Activated CD8-positive, alpha-beta T cell treated with anti-CD3 and anti-CD28 coated beads, Interleukin-2, amount 10 ng/mL, durations not matched to agents 7 days and 5 days (primary cell): ENCODE measurements at regions not wholly inside any gene's neighbourhood (a gene's known extent, or its start where the extent isn't known, plus 50 kb on each side); places are given as distances from the start of the nearest gene placed in this dataset.
"Not testable (repeated sequence)": the region's sequence is repeated elsewhere in the genome, so short reads cannot be mapped to it uniquely, and the experiment has no call there.

ENCODE experiments used
- ATAC-seq: fragments of 150-1000 bp; cut with Tn5 transposase; one replicate; pipeline ENCODE4 v1.10.0; 2021; ENCODE audit warnings: moderate library complexity
- CTCF ChIA-PET: fragments of 350-600 bp; sonication (Branson Sonifier 250); formaldehyde crosslinking; loops from one replicate; lab custom pipeline; 2021; ENCODE audit warnings: antibody characterized with exemption; lab: Charles Lee
- POLR2A ChIA-PET: fragments of 350-600 bp; sonication (Branson Sonifier 250); formaldehyde crosslinking; loops from one replicate; lab custom pipeline; 2021; ENCODE audit warnings: antibody characterized with exemption; lab: Charles Lee
- DNase-seq: peaks from one replicate; pipeline ENCODE4 v3.0.0-alpha.2; 2020
- H3K27ac Mint-ChIP-seq: one replicate; pipeline ENCODE4 v1.8.0; 2021; ENCODE audit warnings: mild to moderate bottlenecking, mixed read lengths
- H3K27me3 Mint-ChIP-seq: one replicate; pipeline ENCODE4 v1.8.0; 2021; ENCODE audit warnings: low read depth, mixed read lengths
- H3K36me3 Mint-ChIP-seq: one replicate; pipeline ENCODE4 v1.8.0; 2021; ENCODE audit warnings: low read depth, mixed read lengths
- H3K4me1 Mint-ChIP-seq: one replicate; pipeline ENCODE4 v1.8.0; 2021; ENCODE audit warnings: low read depth, mixed read lengths
- H3K4me3 Mint-ChIP-seq: one replicate; pipeline ENCODE4 v1.8.0; 2021; ENCODE audit warnings: mild to moderate bottlenecking, mixed read lengths
- H3K9me3 Mint-ChIP-seq: one replicate; pipeline ENCODE4 v1.8.0; 2022; ENCODE audit warnings: mixed read lengths; ENCODE audit not compliant: insufficient read depth

DNA sequence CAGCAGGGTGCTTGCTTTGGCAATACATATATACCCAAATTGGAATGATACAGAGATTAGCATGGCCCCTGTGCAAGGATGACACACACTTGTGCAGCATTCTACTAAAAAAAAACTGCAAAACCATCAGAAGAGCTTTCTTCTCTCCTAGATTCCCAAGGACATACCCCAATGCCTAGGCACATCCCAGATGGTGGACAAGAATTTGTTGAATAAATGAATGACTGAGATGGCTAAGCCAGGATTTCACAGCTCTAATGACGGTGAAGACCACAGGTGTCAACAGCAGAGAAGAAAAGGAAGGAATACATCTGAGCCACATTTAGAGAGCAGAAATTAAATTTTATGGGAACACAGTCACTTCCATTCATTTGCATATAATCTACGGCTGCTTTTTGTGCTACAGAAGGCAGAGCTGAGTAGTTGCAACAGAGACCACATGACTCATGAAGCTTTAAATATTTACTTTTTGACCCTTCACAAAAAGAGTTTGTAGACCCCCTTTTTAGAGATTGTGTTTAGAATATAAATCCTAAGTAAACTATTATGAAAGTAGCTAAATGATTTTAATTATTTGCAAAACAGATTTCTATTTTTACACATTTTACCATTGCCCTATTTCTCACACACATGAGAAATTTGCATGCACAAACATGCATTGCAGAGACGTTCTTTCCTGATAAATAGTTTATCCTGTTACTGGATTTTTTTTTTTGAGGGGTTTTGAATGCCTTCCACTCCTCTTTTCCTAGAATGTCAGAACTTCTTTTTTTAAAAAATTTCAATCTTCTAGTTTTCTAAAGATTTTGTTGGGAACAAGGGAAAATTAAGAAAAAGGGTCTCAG lies 119.0 kb downstream of the PMAIP1 start:
- no peak for DNase-seq
- Mint-ChIP-seq H3K4me1 (no peaks in the 10 kb centered on the region), H3K4me3 (no peak overlapping the region), H3K9me3 (no peaks in the 10 kb centered on the region), H3K27ac (no peak overlapping the region), H3K36me3 (no peaks in the 10 kb centered on the region), H3K27me3 (peaks cover 2% of the 10 kb centered on the region)
- POLR2A ChIA-PET, result no interaction called here
- CTCF ChIA-PET, result interaction anchor here (1.9 kb wide), 1 partner anchor 22 kb away, joined by 6 read pairs; no protein-coding TSS in a partner anchor
- ATAC-seq, result no peak

DNA sequence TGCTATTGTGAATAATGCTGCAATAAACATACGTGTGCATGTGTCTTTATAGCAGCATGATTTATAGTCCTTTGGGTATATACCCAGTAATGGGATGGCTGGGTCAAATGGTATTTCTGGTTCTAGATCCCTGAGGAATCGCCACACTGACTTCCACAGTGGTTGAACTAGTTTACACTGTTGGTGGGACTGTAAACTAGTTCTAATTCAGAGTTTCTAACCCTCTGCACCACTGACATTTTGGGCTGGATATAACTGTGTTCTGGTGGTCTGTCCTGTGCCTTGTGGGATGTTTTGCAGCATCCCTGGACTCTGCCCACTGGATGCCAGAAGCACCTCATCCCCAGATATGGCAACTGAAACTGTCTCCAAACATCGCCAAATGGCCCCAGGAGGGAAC lies 118.3 kb downstream of the PMAIP1 start:
- H3K27me3 Mint-ChIP-seq, H3K4me3 Mint-ChIP-seq, CTCF ChIA-PET, ATAC-seq, H3K36me3 Mint-ChIP-seq, H3K27ac Mint-ChIP-seq, H3K4me1 Mint-ChIP-seq, H3K9me3 Mint-ChIP-seq, POLR2A ChIA-PET, DNase-seq: not testable (repeated sequence)

DNA sequence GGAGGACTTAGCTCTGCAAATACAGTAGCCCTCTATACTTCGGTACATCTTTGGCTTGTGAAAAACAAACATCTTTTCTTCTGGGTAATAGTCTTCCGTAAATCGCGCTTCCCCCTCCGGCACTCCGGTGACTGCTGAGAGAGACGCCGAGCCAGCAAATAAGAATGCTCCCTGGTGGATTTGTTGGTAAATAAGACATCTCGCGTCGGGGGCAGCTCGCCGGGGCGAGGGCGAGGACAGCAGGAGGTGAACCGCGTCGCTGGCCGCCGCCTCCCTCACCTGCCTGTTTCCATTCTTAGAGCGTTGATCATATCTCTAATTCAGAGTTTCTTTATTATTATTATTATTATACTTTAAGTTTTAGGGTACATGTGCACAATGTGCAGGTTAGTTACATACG lies 117.6 kb downstream of the PMAIP1 start:
- H3K27me3 Mint-ChIP-seq, result peaks cover 2% of the 10 kb centered on the region
- no peak for DNase-seq

DNA sequence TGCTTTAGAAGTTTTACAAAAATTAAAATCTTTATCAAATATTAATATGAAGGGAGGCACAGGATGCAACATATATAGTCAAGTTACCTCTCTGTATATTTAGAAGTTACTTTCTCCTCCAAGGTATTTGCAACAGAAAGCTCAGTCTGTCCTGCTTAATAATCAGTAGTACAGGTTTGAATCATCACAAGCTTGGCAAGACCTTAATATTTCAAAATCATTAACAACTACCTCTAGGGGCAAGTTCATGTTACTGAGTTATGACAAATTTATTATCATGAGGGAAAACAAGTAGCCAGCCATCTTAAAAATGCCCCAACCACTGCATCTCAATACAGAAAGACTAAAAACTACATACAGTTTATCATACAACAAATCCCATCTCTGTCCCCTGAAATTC lies 116.0 kb downstream of the PMAIP1 start:
- DNase-seq, H3K27me3 Mint-ChIP-seq, POLR2A ChIA-PET, H3K9me3 Mint-ChIP-seq, CTCF ChIA-PET, H3K36me3 Mint-ChIP-seq, H3K4me1 Mint-ChIP-seq, ATAC-seq, H3K4me3 Mint-ChIP-seq, H3K27ac Mint-ChIP-seq: not testable (repeated sequence)

More for the DNA sequence above, 117.6 kb downstream of the PMAIP1 start:
- ChIA-PET CTCF (no interaction called here), POLR2A (no interaction called here)
- H3K4me3 Mint-ChIP-seq, result no peak overlapping the region
- ATAC-seq, result no peak
- H3K27ac Mint-ChIP-seq, result no peak overlapping the region
- no peaks in the 10 kb centered on the region for H3K36me3 Mint-ChIP-seq
- no peaks in the 10 kb centered on the region for H3K4me1 Mint-ChIP-seq
- no peaks in the 10 kb centered on the region for H3K9me3 Mint-ChIP-seq

DNA sequence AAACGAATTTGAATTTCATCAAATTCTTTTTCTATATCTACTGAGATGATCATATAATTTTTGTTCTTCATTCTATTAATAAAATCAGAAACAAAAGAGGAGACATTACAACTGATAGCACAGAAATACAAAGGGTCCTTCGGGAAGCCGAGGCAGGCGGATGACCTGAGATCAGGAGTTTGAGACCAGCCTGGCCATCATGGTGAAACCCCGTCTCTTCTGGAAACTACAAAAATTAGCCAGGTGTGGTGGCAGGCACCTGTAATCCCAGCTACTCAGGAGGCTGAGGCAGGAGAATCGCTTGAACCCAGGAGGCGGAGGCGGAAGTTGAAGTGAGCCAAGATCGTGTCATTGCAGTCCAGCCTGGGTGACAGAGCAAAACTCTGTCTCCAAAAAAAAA lies 113.4 kb downstream of the PMAIP1 start:
- POLR2A ChIA-PET, H3K4me1 Mint-ChIP-seq, H3K27me3 Mint-ChIP-seq, H3K4me3 Mint-ChIP-seq, DNase-seq, CTCF ChIA-PET, ATAC-seq, H3K9me3 Mint-ChIP-seq, H3K36me3 Mint-ChIP-seq, H3K27ac Mint-ChIP-seq: not testable (repeated sequence)

DNA sequence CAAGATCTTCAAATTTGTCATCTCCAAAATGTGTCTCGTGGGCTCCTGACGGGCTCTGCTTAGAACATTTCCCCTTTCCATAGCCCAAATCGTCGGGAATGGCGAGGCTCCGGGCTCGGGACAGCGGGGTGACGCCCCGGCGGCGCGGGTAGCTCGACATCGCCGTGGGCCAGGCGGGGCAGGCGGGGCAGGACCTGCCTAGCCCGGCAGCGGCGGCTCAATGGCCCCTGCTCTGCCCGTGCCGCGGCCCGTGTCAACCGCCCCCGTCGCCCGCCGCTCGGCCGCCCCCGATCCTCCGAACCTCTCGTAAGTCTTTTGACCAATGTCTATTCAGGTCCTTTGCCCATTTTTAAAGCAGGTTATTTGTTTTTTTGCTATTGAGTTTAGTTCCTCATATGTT lies 111.2 kb downstream of the PMAIP1 start:
- ChIA-PET CTCF (no interaction called here), POLR2A (no interaction called here)
- ATAC-seq (no peak), DNase-seq (no peak)
- Mint-ChIP-seq H3K4me1 (no peaks in the 10 kb centered on the region), H3K27ac (no peak overlapping the region), H3K4me3 (no peak overlapping the region), H3K9me3 (no peaks in the 10 kb centered on the region), H3K27me3 (peaks cover 9% of the 10 kb centered on the region), H3K36me3 (no peaks in the 10 kb centered on the region)

DNA sequence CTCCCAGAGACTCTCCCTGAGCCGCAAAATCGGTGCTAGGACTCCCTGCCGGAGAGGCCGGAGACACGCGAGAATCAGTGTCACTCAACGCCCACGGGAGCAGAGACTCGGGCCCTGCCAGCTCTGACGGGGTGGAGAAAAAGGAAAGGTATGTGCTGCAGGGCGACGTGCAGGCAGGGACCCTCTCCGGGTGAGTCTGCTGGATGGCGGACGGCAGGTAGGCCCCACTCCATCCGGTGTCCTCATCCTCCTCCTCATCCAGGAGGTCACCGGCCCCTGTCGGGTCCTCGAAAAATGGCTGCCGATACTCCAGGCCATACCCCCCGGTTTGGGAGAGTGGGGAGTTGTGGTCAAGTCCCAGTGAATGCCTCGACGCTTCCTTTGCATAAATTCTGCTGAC lies 110.7 kb downstream of the PMAIP1 start:
- no peaks in the 10 kb centered on the region for H3K9me3 Mint-ChIP-seq
- H3K4me3 Mint-ChIP-seq, result no peak overlapping the region
- DNase-seq (no peak), ATAC-seq (no peak)
- H3K36me3 Mint-ChIP-seq, result no peaks in the 10 kb centered on the region
- ChIA-PET CTCF (interaction anchor here (0.8 kb wide), 1 partner anchor 14 kb away, joined by 3 read pairs; no protein-coding TSS in a partner anchor), POLR2A (no interaction called here)
- no peak overlapping the region for H3K27ac Mint-ChIP-seq
- no peaks in the 10 kb centered on the region for H3K4me1 Mint-ChIP-seq
- peaks cover 10% of the 10 kb centered on the region for H3K27me3 Mint-ChIP-seq

DNA sequence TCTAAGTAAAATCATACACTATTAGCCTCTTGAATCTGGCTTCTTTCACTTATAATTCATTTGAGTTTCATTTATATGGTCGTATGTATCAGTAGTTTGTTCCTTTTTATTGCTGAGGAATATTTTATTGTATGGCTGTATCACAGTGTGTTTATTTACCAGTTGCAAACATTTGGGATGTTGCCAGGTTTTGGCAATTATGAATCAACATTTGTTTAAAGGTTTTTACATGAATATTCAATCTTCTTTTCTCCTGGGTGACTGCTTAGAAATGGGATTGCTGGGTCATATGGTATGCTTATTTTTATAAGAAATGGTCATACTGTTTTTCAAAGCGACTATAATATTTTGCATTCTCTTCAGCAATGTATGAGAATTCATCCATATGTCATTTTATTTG lies 107.9 kb downstream of the PMAIP1 start:
- H3K9me3 Mint-ChIP-seq, result no peaks in the 10 kb centered on the region
- H3K27ac Mint-ChIP-seq, result no peak overlapping the region
- no peaks in the 10 kb centered on the region for H3K4me1 Mint-ChIP-seq
- POLR2A ChIA-PET, result no interaction called here
- H3K4me3 Mint-ChIP-seq, result no peak overlapping the region
- no peak for ATAC-seq
- H3K27me3 Mint-ChIP-seq, result peaks cover 10% of the 10 kb centered on the region
- H3K36me3 Mint-ChIP-seq, result no peaks in the 10 kb centered on the region
- CTCF ChIA-PET, result no interaction called here
- no peak for DNase-seq

DNA sequence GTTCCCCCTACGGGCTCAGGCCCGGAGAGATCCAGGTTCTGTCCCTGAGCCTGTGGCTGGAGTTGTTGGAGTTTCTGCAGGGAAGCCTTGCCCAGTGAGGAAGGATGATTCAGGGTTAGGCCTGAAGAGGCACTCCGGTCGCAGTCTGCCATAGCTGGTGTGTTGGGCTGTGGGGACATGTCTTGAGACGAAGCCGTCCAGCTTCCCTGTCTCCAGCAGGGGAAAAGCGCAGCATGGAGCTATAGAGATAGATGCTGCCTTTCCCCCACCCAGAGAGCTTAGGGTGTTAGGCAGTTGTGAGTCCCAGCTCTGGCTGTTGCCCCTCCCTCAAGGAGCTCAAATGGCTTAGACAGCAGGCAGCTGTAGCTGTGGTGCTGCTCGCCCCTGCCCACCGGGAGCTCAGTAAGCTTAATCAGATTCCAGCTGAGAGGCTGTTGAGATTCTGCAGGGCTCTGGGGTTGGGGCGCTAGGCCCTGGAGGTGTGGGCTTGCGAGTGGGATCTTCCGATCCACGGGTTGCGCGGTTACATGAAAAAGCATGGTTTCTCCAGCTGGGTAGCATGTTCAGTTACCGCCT lies 103.9 kb downstream of the PMAIP1 start:
- ChIA-PET CTCF (no interaction called here), POLR2A (interaction anchor here (0.5 kb wide), 1 partner anchor 129 kb away, joined by 3 read pairs; no protein-coding TSS in a partner anchor)
- ATAC-seq (no peak), DNase-seq (no peak)
- Mint-ChIP-seq H3K27me3 (peaks cover 24% of the 10 kb centered on the region), H3K4me1 (no peaks in the 10 kb centered on the region), H3K9me3 (no peaks in the 10 kb centered on the region), H3K27ac (no peak overlapping the region), H3K4me3 (no peak overlapping the region), H3K36me3 (no peaks in the 10 kb centered on the region)

DNA sequence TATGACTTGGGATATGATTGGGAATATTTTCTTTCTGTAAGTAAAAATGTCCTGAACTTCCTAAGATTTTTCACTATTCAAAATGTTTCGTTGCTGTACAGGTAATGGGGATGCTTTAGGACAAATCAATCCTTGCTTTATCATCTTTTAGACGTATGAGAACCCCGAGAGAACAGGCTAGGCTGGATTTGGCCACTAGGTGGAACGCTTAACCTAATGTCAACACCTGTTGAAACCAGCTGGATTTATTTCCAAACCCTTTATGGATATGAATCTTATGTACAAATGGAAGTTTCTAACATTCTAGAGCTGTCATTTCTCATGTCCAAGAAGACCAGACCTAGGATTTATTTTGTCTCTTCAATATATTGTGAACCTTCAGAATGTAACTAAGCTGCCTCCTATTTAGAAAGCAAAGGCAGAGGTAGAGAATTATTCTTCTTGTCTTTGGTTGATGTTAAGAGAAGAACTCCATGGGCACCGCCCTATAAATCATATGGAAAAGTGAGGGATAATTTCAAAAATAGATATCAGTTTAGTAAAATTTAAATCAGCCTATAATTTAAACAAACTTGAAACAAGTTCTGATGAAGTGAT lies 96.7 kb downstream of the PMAIP1 start:
- Mint-ChIP-seq H3K27me3 (peaks cover 39% of the 10 kb centered on the region), H3K36me3 (no peaks in the 10 kb centered on the region), H3K4me1 (no peaks in the 10 kb centered on the region), H3K9me3 (no peaks in the 10 kb centered on the region), H3K4me3 (no peak overlapping the region), H3K27ac (no peak overlapping the region)
- DNase-seq (peak; percentile 25), ATAC-seq (peak; percentile 51)
- ChIA-PET CTCF (interaction anchor here (0.8 to 3.1 kb wide), 15 partner anchors 9 to 560 kb away, joined by 3 to 11 read pairs (median 4); no protein-coding TSS in a partner anchor), POLR2A (interaction anchor here (1.2 kb wide), 1 partner anchor 92 kb away, joined by 5 read pairs; no protein-coding TSS in a partner anchor)

DNA sequence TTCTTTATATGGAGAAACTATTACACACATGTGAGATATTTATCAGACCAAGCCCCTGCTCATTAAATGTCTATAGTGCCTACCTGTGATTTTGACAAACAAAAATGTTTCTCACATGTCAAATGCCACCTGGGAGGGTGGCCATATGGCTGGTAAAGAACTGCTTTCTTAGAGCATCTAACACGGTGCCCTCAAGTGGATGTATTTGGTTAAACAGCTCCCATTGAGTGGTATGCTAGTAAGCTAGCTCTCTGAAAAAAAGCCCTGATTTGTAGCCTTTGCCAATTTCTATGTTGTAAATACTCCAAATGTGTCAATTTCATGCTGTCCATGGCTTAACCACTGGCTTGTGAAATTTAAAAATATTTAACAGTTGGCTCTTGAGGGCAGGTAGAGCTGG lies 94.6 kb downstream of the PMAIP1 start:
- H3K9me3 Mint-ChIP-seq, result no peaks in the 10 kb centered on the region
- no peaks in the 10 kb centered on the region for H3K4me1 Mint-ChIP-seq
- H3K36me3 Mint-ChIP-seq, result no peaks in the 10 kb centered on the region
- peaks cover 33% of the 10 kb centered on the region for H3K27me3 Mint-ChIP-seq
- no peak for DNase-seq
- H3K27ac Mint-ChIP-seq, result no peak overlapping the region
- no peak for ATAC-seq
- no peak overlapping the region for H3K4me3 Mint-ChIP-seq
- ChIA-PET POLR2A (interaction anchor here (0.5 kb wide), 1 partner anchor 126 kb away, joined by 3 read pairs; no protein-coding TSS in a partner anchor), CTCF (interaction anchor here (0.9 to 3.1 kb wide), 2 partner anchors 157 to 171 kb away, joined by 4 to 10 read pairs; no protein-coding TSS in a partner anchor)

DNA sequence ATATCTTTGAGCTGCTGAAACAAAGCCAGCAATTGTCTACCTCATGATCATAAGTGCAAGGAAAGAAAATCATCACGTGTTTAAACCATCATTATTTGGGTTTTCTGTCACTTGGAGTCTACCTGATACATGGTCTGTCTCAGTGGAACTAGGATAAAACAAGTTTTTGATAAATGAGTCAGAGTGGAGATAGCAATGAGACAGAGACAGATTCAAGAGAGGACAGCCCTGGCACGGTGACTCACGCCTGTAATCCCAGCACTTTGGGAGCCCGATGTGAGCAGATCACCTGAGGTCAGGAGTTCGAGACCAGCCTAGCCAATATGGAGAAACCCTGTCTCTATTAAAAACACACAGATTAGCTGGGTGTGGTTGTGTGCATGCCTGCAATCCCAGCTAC lies 93.8 kb downstream of the PMAIP1 start:
- Mint-ChIP-seq H3K4me1 (no peaks in the 10 kb centered on the region), H3K27ac (no peak overlapping the region), H3K36me3 (no peaks in the 10 kb centered on the region), H3K4me3 (no peak overlapping the region), H3K9me3 (no peaks in the 10 kb centered on the region), H3K27me3 (peaks cover 32% of the 10 kb centered on the region)
- CTCF ChIA-PET, result no interaction called here
- ATAC-seq (no peak), DNase-seq (no peak)
- POLR2A ChIA-PET, result no interaction called here
